Peyer's patch (tissue), 4 donors: ENCODE measurements at regions not wholly inside any gene's neighbourhood (a gene's known extent, or its start where the extent isn't known, plus 50 kb on each side); places are given as distances from the start of the nearest gene placed in this dataset.
"Not testable (repeated sequence)": the region's sequence is repeated elsewhere in the genome, so short reads cannot be mapped to it uniquely, and the experiment has no call there.

Experiments
- DNase-seq, 3 donors: peaks; one replicate each; pipeline ENCODE4 v3.0.0-alpha.2; 2017 to 2019
- H3K27ac ChIP-seq, 4 donors: fragments of 200-600 bp; sonication (generic); one replicate each; pipeline ENCODE4 v1.5.1; 2016 to 2019
- H3K27me3 ChIP-seq, 2 donors: fragments of 200-600 bp; sonication (generic); one replicate each; pipeline ENCODE4 v1.5.1; 2019
- H3K36me3 ChIP-seq, 3 donors: fragments of 200-600 bp; sonication (generic); one replicate each; pipeline ENCODE4 v1.5.1; 2016 to 2019
- H3K4me1 ChIP-seq, 4 donors: fragments of 200-600 bp; sonication (generic); one replicate each; pipeline ENCODE4 v1.5.1; 2016 to 2019
- H3K4me3 ChIP-seq, 4 donors: fragments of 200-600 bp; sonication (generic); 1 replicate in 3 of 4; 2 replicates in 1 of 4; pipeline ENCODE4 v1.5.1; 2016 to 2019; ENCODE audit warnings: mild to moderate bottlenecking in 1 of 4
- H3K9me3 ChIP-seq, 4 donors: fragments of 200-600 bp; sonication (generic); one replicate each; pipeline ENCODE4 v1.5.1; 2016 to 2019; ENCODE audit warnings: mild to moderate bottlenecking in 1 of 4
- POLR2A ChIP-seq, 2 donors: fragments of 450-650 bp; IDR thresholded peaks; one replicate each; pipeline ENCODE4 v1.5.1; 2017; ENCODE audit warnings: antibody characterized with exemption in 2 of 2, mild to moderate bottlenecking in 2 of 2, moderate library complexity in 2 of 2
- TF ChIP-seq, protein P1 (sequence below), 6 experiments: fragments of 450-650 bp in 4 of 6; fragments of 200-600 bp in 2 of 6; sonication (generic) in 1 of 6; IDR thresholded peaks; one replicate each; pipeline ENCODE4 v1.5.1; 2017 to 2019; ENCODE audit warnings: antibody characterized with exemption in 6 of 6, mild to moderate bottlenecking in 3 of 6, moderate library complexity in 1 of 6

DNA sequence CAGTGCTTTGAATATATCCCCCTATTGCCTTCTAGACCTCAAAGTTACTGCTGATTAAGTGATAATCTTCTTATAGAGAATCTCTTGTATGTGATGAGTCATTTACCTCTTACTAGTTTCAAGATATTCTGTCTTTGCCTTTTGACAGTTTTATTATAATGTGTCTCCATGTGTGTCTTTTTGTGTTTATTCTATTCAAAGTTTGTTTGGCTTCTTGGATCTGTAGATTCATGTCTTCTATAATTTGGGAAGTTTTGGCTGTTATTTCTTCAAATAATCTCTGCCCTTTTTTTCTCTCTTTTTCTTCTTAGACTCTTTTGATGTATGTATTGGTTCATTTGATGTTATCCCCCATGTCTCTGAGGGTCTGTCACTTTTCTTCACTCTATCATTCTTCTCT is 915.7 kb upstream of the GRIA3 start:
- TF ChIP-seq, protein P1, sequence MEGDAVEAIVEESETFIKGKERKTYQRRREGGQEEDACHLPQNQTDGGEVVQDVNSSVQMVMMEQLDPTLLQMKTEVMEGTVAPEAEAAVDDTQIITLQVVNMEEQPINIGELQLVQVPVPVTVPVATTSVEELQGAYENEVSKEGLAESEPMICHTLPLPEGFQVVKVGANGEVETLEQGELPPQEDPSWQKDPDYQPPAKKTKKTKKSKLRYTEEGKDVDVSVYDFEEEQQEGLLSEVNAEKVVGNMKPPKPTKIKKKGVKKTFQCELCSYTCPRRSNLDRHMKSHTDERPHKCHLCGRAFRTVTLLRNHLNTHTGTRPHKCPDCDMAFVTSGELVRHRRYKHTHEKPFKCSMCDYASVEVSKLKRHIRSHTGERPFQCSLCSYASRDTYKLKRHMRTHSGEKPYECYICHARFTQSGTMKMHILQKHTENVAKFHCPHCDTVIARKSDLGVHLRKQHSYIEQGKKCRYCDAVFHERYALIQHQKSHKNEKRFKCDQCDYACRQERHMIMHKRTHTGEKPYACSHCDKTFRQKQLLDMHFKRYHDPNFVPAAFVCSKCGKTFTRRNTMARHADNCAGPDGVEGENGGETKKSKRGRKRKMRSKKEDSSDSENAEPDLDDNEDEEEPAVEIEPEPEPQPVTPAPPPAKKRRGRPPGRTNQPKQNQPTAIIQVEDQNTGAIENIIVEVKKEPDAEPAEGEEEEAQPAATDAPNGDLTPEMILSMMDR (IDR thresholded peaks at IDR 0.05): no peak
- no peak for TF ChIP-seq POLR2A (IDR thresholded peaks at IDR 0.05)
- H3K4me3 ChIP-seq: no peak overlapping the region
- H3K36me3 ChIP-seq: no peaks in the 10 kb centered on the region
- H3K27me3 ChIP-seq: no peaks in the 10 kb centered on the region
- H3K4me1 ChIP-seq: no peaks in the 10 kb centered on the region
- H3K27ac ChIP-seq: no peak overlapping the region
- no peaks in the 10 kb centered on the region for H3K9me3 ChIP-seq
- DNase-seq: no peak

DNA sequence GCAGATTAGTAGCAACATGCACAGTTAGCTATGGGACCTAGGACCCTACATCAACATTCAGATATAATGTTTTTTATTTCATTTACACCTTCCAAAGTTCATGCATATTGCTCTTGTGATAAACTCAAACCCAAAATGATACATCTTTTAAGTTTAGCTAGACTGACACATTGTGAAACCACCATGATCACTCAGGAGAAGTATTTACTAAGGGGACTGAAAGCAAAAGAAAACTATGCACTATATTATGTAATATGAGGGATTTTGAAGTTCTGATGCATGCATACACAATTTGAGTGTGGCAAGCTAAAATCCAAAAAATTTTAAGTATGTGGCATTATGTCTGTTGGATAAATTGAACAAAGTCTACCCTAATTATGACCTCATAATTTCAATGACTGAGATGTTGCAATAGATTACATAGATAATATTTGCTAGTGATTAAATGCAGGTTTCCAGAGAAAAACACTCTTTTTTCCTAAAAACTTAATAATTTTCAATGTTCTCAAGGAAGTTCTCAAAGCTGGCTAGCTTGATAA is 914.8 kb upstream of the GRIA3 start:
- no peak for DNase-seq
- H3K27ac ChIP-seq: no peak overlapping the region
- H3K27me3 ChIP-seq: no peaks in the 10 kb centered on the region
- no peak for TF ChIP-seq POLR2A (IDR thresholded peaks at IDR 0.05)
- TF ChIP-seq, protein P1 (IDR thresholded peaks at IDR 0.05): no peak
- H3K36me3 ChIP-seq: no peaks in the 10 kb centered on the region
- H3K4me3 ChIP-seq: no peak overlapping the region
- no peaks in the 10 kb centered on the region for H3K9me3 ChIP-seq
- H3K4me1 ChIP-seq: no peaks in the 10 kb centered on the region

GRCh38 chrX:122270809-122271494 is 913.1 kb upstream of the GRIA3 start:
- no peaks in the 10 kb centered on the region for H3K4me1 ChIP-seq
- H3K36me3 ChIP-seq: no peaks in the 10 kb centered on the region
- TF ChIP-seq POLR2A (IDR thresholded peaks at IDR 0.05): no peak
- TF ChIP-seq, protein P1 (IDR thresholded peaks at IDR 0.05): no peak
- H3K4me3 ChIP-seq: no peak overlapping the region
- no peaks in the 10 kb centered on the region for H3K27me3 ChIP-seq
- no peak for DNase-seq
- H3K9me3 ChIP-seq: no peaks in the 10 kb centered on the region
- H3K27ac ChIP-seq: no peak overlapping the region

DNA sequence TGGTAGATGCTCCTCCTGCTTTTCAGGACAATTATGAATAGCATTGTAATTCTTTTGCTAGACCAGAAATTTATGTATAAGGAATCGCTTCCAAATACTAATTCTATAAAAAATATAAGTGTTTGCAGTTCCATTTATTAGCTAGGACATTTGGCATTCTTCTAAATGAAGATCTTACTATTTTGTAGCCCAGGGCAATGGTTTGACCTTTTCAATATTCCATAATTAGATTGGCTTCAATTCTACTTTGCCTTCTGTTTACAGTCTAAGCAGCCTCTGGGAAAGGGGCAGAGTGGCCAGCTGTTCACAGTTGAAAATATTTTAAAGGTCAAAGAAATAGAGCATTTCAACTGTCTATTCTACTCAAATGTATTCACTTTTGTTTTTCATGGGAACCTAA is 912.1 kb upstream of the GRIA3 start:
- no peak for DNase-seq
- no peak for TF ChIP-seq POLR2A (IDR thresholded peaks at IDR 0.05)
- TF ChIP-seq, protein P1 (IDR thresholded peaks at IDR 0.05): no peak

DNA sequence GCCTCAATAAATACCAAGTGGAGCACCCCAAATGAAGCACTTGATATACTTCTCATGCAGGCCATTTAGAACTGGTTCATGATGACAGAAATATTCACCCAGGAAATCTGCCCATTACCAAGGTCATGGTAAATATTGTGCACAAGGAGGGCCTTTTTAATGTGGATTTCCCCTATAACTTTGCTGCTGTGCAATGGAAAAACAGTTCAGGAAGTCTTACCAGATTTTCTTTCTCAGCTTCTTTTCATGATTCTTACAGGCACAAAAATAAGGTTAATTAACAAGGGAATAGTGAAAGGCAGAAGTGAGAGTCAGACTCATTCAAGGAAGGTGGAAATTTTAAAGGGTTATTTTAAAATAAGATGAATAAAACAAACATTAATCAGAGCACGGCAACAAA is 904.3 kb upstream of the GRIA3 start:
- Histone ChIP-seq H3K36me3 (no peaks in the 10 kb centered on the region), H3K9me3 (no peaks in the 10 kb centered on the region), H3K4me1 (no peaks in the 10 kb centered on the region), H3K27ac (no peak overlapping the region), H3K4me3 (no peak overlapping the region), H3K27me3 (no peaks in the 10 kb centered on the region)
- TF ChIP-seq, protein P1 (IDR thresholded peaks at IDR 0.05): no peak
- TF ChIP-seq POLR2A (IDR thresholded peaks at IDR 0.05): no peak
- DNase-seq: no peak

More for the DNA sequence above, 912.1 kb upstream of the GRIA3 start:
- Histone ChIP-seq H3K36me3 (no peaks in the 10 kb centered on the region), H3K27me3 (no peaks in the 10 kb centered on the region), H3K27ac (no peak overlapping the region), H3K4me3 (no peak overlapping the region), H3K4me1 (no peaks in the 10 kb centered on the region), H3K9me3 (no peaks in the 10 kb centered on the region)

GRCh38 chrX:122299822-122300221 is 884.3 kb upstream of the GRIA3 start:
- DNase-seq, H3K4me1 ChIP-seq, H3K36me3 ChIP-seq, H3K4me3 ChIP-seq, H3K27ac ChIP-seq, H3K9me3 ChIP-seq, H3K27me3 ChIP-seq: not testable (repeated sequence)
